K562 (cell line): ENCODE measurements at regions not wholly inside any gene's neighbourhood (a gene's known extent, or its start where the extent isn't known, plus 50 kb on each side); places are given as distances from the start of the nearest gene placed in this dataset.
A peak's percentile ranks its signal among the peaks of the same experiment; 100 is the strongest.

ENCODE experiments used
- CBFA2T3 ChIP-seq: fragments of 450-650 bp; IDR thresholded peaks from 2 replicates; pipeline ENCODE4 v1.6.1; 2017
- DPF2 ChIP-seq: fragments of 450-650 bp; IDR thresholded peaks from 2 replicates; pipeline ENCODE4 v1.6.1; 2016
- LEF1 ChIP-seq: fragments of 450-650 bp; IDR thresholded peaks from 2 replicates; pipeline ENCODE4 v1.6.1; 2016; ENCODE audit warnings: mild to moderate bottlenecking
- NCOR1 ChIP-seq: fragments of 450-650 bp; IDR thresholded peaks from 2 replicates; pipeline ENCODE4 v1.6.1; 2016; ENCODE audit warnings: mild to moderate bottlenecking, moderate library complexity
- NFIC ChIP-seq: fragments of 450-650 bp; IDR thresholded peaks from 2 replicates; pipeline ENCODE4 v1.6.1; 2017; ENCODE audit warnings: mild to moderate bottlenecking, inconsistent platforms
- PML ChIP-seq: IDR thresholded peaks from 2 replicates; pipeline ENCODE4 v1.6.1; 2012; ENCODE audit warnings: low read length, inconsistent platforms
- POLR2AphosphoS5 ChIP-seq: IDR thresholded peaks from 2 replicates; pipeline ENCODE4 v1.6.1; 2011; ENCODE audit warnings: mild to moderate bottlenecking, low read depth, low read length, moderate library complexity; ENCODE audit not compliant: control insufficient read depth, insufficient read depth
- RAD21 ChIP-seq, 2 experiments: fragments of 250-450 bp in 1 of 2; fragments of 450-650 bp in 1 of 2; sonication (Bioruptor Pico) in 1 of 2; formaldehyde crosslinking in 1 of 2; IDR thresholded peaks in 1 of 2; conservative IDR thresholded peaks in 1 of 2; 2 replicates each; pipeline versions ENCODE4 v1.4.0 to v1.8.0; 2020 to 2022; ENCODE audit warnings: mild to moderate bottlenecking in 2 of 2, moderate library complexity in 1 of 2
- RNF2 ChIP-seq: sonication (generic); IDR thresholded peaks from 2 replicates; pipeline ENCODE4 v1.6.1; 2016
- SMARCA4 ChIP-seq: fragments of 450-650 bp; IDR thresholded peaks from 2 replicates; pipeline ENCODE4 v1.6.1; 2016
- SOX6 ChIP-seq: fragments of 450-650 bp; IDR thresholded peaks from 2 replicates; pipeline ENCODE4 v1.6.1; 2014; ENCODE audit warnings: mild to moderate bottlenecking
- TAL1 ChIP-seq: fragments of 450-650 bp; IDR thresholded peaks from 2 replicates; pipeline ENCODE4 v1.6.1; 2016; ENCODE audit warnings: mild to moderate bottlenecking
- TCF3 ChIP-seq: sonication (generic); formaldehyde crosslinking; IDR thresholded peaks from 2 replicates; pipeline ENCODE4 v1.4.0; 2020; ENCODE audit warnings: mild to moderate bottlenecking, missing genetic modification reagents
- TEAD4 ChIP-seq, 2 experiments: sonication (generic) in 1 of 2; formaldehyde crosslinking in 1 of 2; IDR thresholded peaks; 2 replicates each; pipeline versions ENCODE4 v1.6.1 to v1.8.0; 2012 to 2022; ENCODE audit warnings: borderline replicate concordance in 1 of 2, inconsistent platforms in 1 of 2, low read length in 1 of 2, mild to moderate bottlenecking in 1 of 2, missing genetic modification reagents in 1 of 2
- TRIM24 ChIP-seq, 2 experiments: fragments of 450-650 bp; IDR thresholded peaks; 2 replicates each; pipeline ENCODE4 v1.6.1; 2016
- ZNF589 ChIP-seq: fragments of 200-800 bp; sonication (Bioruptor generic); IDR thresholded peaks from 2 replicates; pipeline ENCODE4 v1.6.1; 2016; ENCODE audit warnings: low read depth, missing genetic modification characterization, missing compliant biosample characterization
- TF ChIP-seq, protein P1 (sequence below): fragments of 250-450 bp; sonication (Bioruptor Pico); IDR thresholded peaks from 2 replicates; pipeline ENCODE4 v1.4.0; 2020; ENCODE audit warnings: borderline replicate concordance
- TF ChIP-seq, protein P2 (sequence below): sonication (generic); formaldehyde crosslinking; IDR thresholded peaks from 2 replicates; pipeline ENCODE4 v1.8.0; 2022; ENCODE audit warnings: missing genetic modification reagents, mild to moderate bottlenecking, moderate library complexity, borderline replicate concordance
- TF ChIP-seq, protein P3 (sequence below): IDR thresholded peaks from 2 replicates; pipeline ENCODE4 v1.6.1; 2011; ENCODE audit warnings: borderline replicate concordance, low read depth, mild to moderate bottlenecking, moderate library complexity, low read length; ENCODE audit not compliant: insufficient read depth, poor library complexity, severe bottlenecking
- TF ChIP-seq, protein P4 (sequence below): fragments of 450-650 bp; IDR thresholded peaks from 2 replicates; pipeline ENCODE4 v1.6.1; 2016; ENCODE audit warnings: mild to moderate bottlenecking
- TF ChIP-seq, protein P5 (sequence below), 3 experiments: IDR thresholded peaks in 2 of 3; conservative IDR thresholded peaks in 1 of 3; 2 replicates each; pipeline ENCODE4 v1.5.1; 2011 to 2012; ENCODE audit warnings: low read length in 3 of 3, mild to moderate bottlenecking in 3 of 3, control low read depth in 2 of 3, improper control_type of control experiment in 1 of 3, inconsistent platforms in 1 of 3, low read depth in 1 of 3, mixed read lengths in 1 of 3, moderate library complexity in 1 of 3; ENCODE audit not compliant: insufficient read depth in 2 of 3

DNA sequence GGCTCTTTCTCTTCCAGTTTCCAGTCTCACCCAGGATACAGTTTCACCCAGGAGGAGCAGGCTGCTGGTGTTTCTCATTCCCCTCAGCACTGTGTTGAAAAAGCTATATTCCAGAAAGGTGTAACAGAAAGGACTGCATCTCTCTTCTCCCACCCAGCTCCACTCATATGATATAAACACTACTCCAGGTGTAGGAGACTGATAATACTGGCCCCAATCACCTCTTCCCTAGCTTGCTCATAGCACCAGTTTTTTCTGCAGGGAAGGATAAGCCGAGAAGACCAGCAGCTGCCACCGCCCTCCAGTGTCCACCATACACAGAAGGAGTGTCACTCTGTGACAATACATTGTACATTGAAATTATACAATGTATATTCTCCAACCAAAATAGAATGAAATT is 105.5 kb upstream of the STK26 start (continued):
- TF ChIP-seq, protein P1, sequence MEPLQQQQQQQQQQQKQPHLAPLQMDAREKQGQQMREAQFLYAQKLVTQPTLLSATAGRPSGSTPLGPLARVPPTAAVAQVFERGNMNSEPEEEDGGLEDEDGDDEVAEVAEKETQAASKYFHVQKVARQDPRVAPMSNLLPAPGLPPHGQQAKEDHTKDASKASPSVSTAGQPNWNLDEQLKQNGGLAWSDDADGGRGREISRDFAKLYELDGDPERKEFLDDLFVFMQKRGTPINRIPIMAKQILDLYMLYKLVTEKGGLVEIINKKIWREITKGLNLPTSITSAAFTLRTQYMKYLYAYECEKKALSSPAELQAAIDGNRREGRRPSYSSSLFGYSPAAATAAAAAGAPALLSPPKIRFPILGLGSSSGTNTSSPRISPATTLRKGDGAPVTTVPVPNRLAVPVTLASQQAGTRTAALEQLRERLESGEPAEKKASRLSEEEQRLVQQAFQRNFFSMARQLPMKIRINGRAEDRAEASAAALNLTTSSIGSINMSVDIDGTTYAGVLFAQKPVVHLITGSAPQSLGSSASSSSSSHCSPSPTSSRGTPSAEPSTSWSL (CRISPR knock-in tag): no peak
- TF ChIP-seq, protein P2, sequence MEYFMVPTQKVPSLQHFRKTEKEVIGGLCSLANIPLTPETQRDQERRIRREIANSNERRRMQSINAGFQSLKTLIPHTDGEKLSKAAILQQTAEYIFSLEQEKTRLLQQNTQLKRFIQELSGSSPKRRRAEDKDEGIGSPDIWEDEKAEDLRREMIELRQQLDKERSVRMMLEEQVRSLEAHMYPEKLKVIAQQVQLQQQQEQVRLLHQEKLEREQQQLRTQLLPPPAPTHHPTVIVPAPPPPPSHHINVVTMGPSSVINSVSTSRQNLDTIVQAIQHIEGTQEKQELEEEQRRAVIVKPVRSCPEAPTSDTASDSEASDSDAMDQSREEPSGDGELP (CRISPR knock-in tag): no peak
- TF ChIP-seq NFIC: peak; percentile 39; the same call in 1 of the 2 replicates
- peak; percentile 72 for TF ChIP-seq SMARCA4
- TF ChIP-seq TRIM24 (IDR thresholded peaks at IDR 0.05): peak; percentile 56 to 69; a peak in 3 of 4 replicates
- peak; percentile 30; the same call in 1 of the 2 replicates for TF ChIP-seq RNF2
- TF ChIP-seq, protein P3, sequence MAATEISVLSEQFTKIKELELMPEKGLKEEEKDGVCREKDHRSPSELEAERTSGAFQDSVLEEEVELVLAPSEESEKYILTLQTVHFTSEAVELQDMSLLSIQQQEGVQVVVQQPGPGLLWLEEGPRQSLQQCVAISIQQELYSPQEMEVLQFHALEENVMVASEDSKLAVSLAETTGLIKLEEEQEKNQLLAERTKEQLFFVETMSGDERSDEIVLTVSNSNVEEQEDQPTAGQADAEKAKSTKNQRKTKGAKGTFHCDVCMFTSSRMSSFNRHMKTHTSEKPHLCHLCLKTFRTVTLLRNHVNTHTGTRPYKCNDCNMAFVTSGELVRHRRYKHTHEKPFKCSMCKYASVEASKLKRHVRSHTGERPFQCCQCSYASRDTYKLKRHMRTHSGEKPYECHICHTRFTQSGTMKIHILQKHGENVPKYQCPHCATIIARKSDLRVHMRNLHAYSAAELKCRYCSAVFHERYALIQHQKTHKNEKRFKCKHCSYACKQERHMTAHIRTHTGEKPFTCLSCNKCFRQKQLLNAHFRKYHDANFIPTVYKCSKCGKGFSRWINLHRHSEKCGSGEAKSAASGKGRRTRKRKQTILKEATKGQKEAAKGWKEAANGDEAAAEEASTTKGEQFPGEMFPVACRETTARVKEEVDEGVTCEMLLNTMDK: no peak
- peak; percentile 87 for TF ChIP-seq TCF3 (CRISPR knock-in tag)
- no peak for TF ChIP-seq ZNF589
- 0 out of 2 replicates have a peak, but pooled peaks have one; percentile 24 for TF ChIP-seq SOX6
- TF ChIP-seq POLR2AphosphoS5: peak; percentile 78
- TF ChIP-seq TEAD4 (IDR thresholded peaks at IDR 0.05; ENCODE audit: low read length): peak; percentile 87
- no peak for TF ChIP-seq TEAD4 (CRISPR knock-in tag; IDR thresholded peaks at IDR 0.05; ENCODE audit: borderline replicate concordance)
- TF ChIP-seq, protein P4, sequence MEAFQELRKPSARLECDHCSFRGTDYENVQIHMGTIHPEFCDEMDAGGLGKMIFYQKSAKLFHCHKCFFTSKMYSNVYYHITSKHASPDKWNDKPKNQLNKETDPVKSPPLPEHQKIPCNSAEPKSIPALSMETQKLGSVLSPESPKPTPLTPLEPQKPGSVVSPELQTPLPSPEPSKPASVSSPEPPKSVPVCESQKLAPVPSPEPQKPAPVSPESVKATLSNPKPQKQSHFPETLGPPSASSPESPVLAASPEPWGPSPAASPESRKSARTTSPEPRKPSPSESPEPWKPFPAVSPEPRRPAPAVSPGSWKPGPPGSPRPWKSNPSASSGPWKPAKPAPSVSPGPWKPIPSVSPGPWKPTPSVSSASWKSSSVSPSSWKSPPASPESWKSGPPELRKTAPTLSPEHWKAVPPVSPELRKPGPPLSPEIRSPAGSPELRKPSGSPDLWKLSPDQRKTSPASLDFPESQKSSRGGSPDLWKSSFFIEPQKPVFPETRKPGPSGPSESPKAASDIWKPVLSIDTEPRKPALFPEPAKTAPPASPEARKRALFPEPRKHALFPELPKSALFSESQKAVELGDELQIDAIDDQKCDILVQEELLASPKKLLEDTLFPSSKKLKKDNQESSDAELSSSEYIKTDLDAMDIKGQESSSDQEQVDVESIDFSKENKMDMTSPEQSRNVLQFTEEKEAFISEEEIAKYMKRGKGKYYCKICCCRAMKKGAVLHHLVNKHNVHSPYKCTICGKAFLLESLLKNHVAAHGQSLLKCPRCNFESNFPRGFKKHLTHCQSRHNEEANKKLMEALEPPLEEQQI: peak; percentile 44; the same call in 1 of the 2 replicates
- peak in 1 of 2 experiments; percentile 10; a peak in 1 of 4 replicates for TF ChIP-seq RAD21 (CRISPR knock-in tag; conservative IDR thresholded peaks at IDR 0.05 in 1 of 2, IDR thresholded peaks at IDR 0.05 in 1 of 2)
- TF ChIP-seq, protein P5, sequence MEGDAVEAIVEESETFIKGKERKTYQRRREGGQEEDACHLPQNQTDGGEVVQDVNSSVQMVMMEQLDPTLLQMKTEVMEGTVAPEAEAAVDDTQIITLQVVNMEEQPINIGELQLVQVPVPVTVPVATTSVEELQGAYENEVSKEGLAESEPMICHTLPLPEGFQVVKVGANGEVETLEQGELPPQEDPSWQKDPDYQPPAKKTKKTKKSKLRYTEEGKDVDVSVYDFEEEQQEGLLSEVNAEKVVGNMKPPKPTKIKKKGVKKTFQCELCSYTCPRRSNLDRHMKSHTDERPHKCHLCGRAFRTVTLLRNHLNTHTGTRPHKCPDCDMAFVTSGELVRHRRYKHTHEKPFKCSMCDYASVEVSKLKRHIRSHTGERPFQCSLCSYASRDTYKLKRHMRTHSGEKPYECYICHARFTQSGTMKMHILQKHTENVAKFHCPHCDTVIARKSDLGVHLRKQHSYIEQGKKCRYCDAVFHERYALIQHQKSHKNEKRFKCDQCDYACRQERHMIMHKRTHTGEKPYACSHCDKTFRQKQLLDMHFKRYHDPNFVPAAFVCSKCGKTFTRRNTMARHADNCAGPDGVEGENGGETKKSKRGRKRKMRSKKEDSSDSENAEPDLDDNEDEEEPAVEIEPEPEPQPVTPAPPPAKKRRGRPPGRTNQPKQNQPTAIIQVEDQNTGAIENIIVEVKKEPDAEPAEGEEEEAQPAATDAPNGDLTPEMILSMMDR (IDR thresholded peaks at IDR 0.05 in 2 of 3, conservative IDR thresholded peaks at IDR 0.05 in 1 of 3; ENCODE audit: insufficient read depth in 2 of 3, low read depth in 1 of 3, low read length in 3 of 3): peak in 1 of 3 experiments; percentile 44; a peak in 2 of 6 replicates
- TF ChIP-seq PML: peak; percentile 50; the same call in 1 of the 2 replicates
- peak; percentile 81 for TF ChIP-seq NCOR1
- TF ChIP-seq CBFA2T3: peak; percentile 92
- TF ChIP-seq DPF2: peak; percentile 81
- peak; percentile 28; the same call in 1 of the 2 replicates for TF ChIP-seq LEF1
- TF ChIP-seq TAL1: peak; percentile 87
